GM12875 (cell line): ENCODE measurements at regions not wholly inside any gene's neighbourhood (a gene's known extent, or its start where the extent isn't known, plus 50 kb on each side); places are given as distances from the start of the nearest gene placed in this dataset.

Experiments
- H3K4me3 ChIP-seq: one replicate; pipeline ENCODE4 v1.5.1; 2011; ENCODE audit warnings: low read depth, low read length, control low read depth
- CTCF ChIP-seq: IDR thresholded peaks from 2 replicates; pipeline ENCODE4 v1.5.1; 2011; ENCODE audit warnings: low read depth, mild to moderate bottlenecking, control low read depth, inconsistent platforms, low read length, moderate library complexity, borderline replicate concordance; ENCODE audit not compliant: insufficient read depth

GRCh38 chr1:209430821-209431259 is 152.7 kb upstream of the CAMK1G start:
- TF ChIP-seq CTCF: no peak
- H3K4me3 ChIP-seq: no peak overlapping the region

GRCh38 chr1:209431402-209431801 is 152.1 kb upstream of the CAMK1G start:
- H3K4me3 ChIP-seq: no peak overlapping the region
- TF ChIP-seq CTCF: no peak

GRCh38 chr1:209431813-209432442 is 151.6 kb upstream of the CAMK1G start:
- H3K4me3 ChIP-seq: no peak overlapping the region
- TF ChIP-seq CTCF: no peak

GRCh38 chr1:209432443-209432825 is 151.1 kb upstream of the CAMK1G start:
- H3K4me3 ChIP-seq: no peak overlapping the region
- TF ChIP-seq CTCF: no peak

- H3K4me3 ChIP-seq: no peak overlapping the region
- no peak for TF ChIP-seq CTCF
These were observed 149.9 kb upstream of the CAMK1G start for GRCh38 chr1:209433649-209434031.

- no peak for TF ChIP-seq CTCF
- no peak overlapping the region for H3K4me3 ChIP-seq
These were observed 149.4 kb upstream of the CAMK1G start for GRCh38 chr1:209434066-209434465.

GRCh38 chr1:209434631-209435217 is 148.8 kb upstream of the CAMK1G start:
- no peak overlapping the region for H3K4me3 ChIP-seq
- TF ChIP-seq CTCF: no peak
